DND-41 (cell line): ENCODE measurements at regions not wholly inside any gene's neighbourhood (a gene's known extent, or its start where the extent isn't known, plus 50 kb on each side); places are given as distances from the start of the nearest gene placed in this dataset.
A peak's percentile ranks its signal among the peaks of the same experiment; 100 is the strongest.

ENCODE experiments used
- ATAC-seq: fragments of 200-7000 bp; cut with Tn5 transposase; 3 replicates; pipeline ENCODE4 v1.9.1; 2021; ENCODE audit warnings: low read depth; ENCODE audit not compliant: insufficient read depth
- DNase-seq: peaks from one replicate; pipeline ENCODE4 v3.0.0-alpha.2; 2020
- H2AFZ ChIP-seq: 2 replicates; pipeline ENCODE4 v1.6.0; 2012; ENCODE audit warnings: low read depth, low read length
- H3K27ac ChIP-seq: 2 replicates; pipeline ENCODE4 v1.5.1; 2012; ENCODE audit warnings: low read length, inconsistent platforms
- H3K27me3 ChIP-seq: fragments of 200-600 bp; sonication (generic); 2 replicates; pipeline ENCODE4 v1.6.0; 2012; ENCODE audit warnings: low read length, mild to moderate bottlenecking, inconsistent platforms; ENCODE audit not compliant: insufficient read depth, poor library complexity
- H3K36me3 ChIP-seq: 2 replicates; pipeline ENCODE4 v1.5.1; 2012; ENCODE audit warnings: low read length, inconsistent platforms; ENCODE audit not compliant: insufficient read depth
- H3K4me1 ChIP-seq: 2 replicates; pipeline ENCODE4 v1.5.1; 2012; ENCODE audit warnings: mild to moderate bottlenecking, low read length; ENCODE audit not compliant: insufficient read depth
- H3K4me2 ChIP-seq: 2 replicates; pipeline ENCODE4 v1.6.0; 2012; ENCODE audit warnings: mild to moderate bottlenecking, moderate library complexity, low read length, inconsistent platforms; ENCODE audit not compliant: insufficient read depth
- H3K4me3 ChIP-seq, 2 experiments: fragments of 200-600 bp in 1 of 2; shearing (Covaris generic) in 1 of 2; 2 replicates each; pipeline ENCODE4 v1.5.1; 2012 to 2016; ENCODE audit warnings: inconsistent platforms in 2 of 2, low read length in 2 of 2, mild to moderate bottlenecking in 2 of 2, low read depth in 1 of 2, moderate library complexity in 1 of 2
- H3K79me2 ChIP-seq: 2 replicates; pipeline ENCODE4 v1.6.0; 2012; ENCODE audit warnings: low read length, inconsistent platforms; ENCODE audit not compliant: insufficient read depth
- H3K9ac ChIP-seq: 2 replicates; pipeline ENCODE4 v1.6.0; 2012; ENCODE audit warnings: low read depth, mild to moderate bottlenecking, inconsistent platforms, low read length, moderate library complexity
- H3K9me3 ChIP-seq: 2 replicates; pipeline ENCODE4 v1.5.1; 2012; ENCODE audit warnings: low read length, moderate library complexity, mild to moderate bottlenecking, inconsistent platforms; ENCODE audit not compliant: insufficient read depth, severe bottlenecking
- H4K20me1 ChIP-seq: 2 replicates; pipeline ENCODE4 v1.6.0; 2012; ENCODE audit warnings: low read length; ENCODE audit not compliant: insufficient read depth
- CTCF ChIP-seq: IDR thresholded peaks from 2 replicates; pipeline ENCODE4 v1.5.1; 2012; ENCODE audit warnings: borderline replicate concordance, low read length, moderate library complexity, mild to moderate bottlenecking; ENCODE audit not compliant: poor library complexity, severe bottlenecking; ENCODE audit errors: extremely low read depth
- EZH2 ChIP-seq: IDR thresholded peaks from 3 replicates; pipeline ENCODE4 v1.6.1; 2012; ENCODE audit warnings: borderline replicate concordance, low read depth, mild to moderate bottlenecking, moderate library complexity, low read length, inconsistent platforms; ENCODE audit not compliant: severe bottlenecking

GRCh38 chr1:174077749-174078490, 55.8 kb upstream of the RC3H1 start:
- Histone ChIP-seq H3K4me2 (no peak overlapping the region), H3K4me3 (no peak overlapping the region), H3K27ac (no peak overlapping the region), H4K20me1 (no peaks in the 10 kb centered on the region), H3K79me2 (no peaks in the 10 kb centered on the region), H3K4me1 (no peaks in the 10 kb centered on the region), H3K36me3 (no peaks in the 10 kb centered on the region), H3K9me3 (no peaks in the 10 kb centered on the region), H3K9ac (no peak overlapping the region), H3K27me3 (no peaks in the 10 kb centered on the region), H2AFZ (no peak overlapping the region)
- TF ChIP-seq CTCF (no peak), EZH2 (no peak)
- ATAC-seq (peak; percentile 42; the same call in 1 of the 3 replicates), DNase-seq (no peak)

GRCh38 chr1:174075245-174075692, 53.1 kb upstream of the RC3H1 start:
- Histone ChIP-seq H3K4me3 (no peak overlapping the region), H3K4me1 (no peaks in the 10 kb centered on the region), H4K20me1 (no peaks in the 10 kb centered on the region), H3K9me3 (no peaks in the 10 kb centered on the region), H3K36me3 (no peaks in the 10 kb centered on the region), H3K79me2 (no peaks in the 10 kb centered on the region), H3K27me3 (no peaks in the 10 kb centered on the region), H2AFZ (no peak overlapping the region), H3K27ac (no peak overlapping the region), H3K9ac (no peak overlapping the region), H3K4me2 (no peak overlapping the region)
- no peak for DNase-seq
- ATAC-seq = no peak
- TF ChIP-seq EZH2 (no peak), CTCF (no peak)

DNA sequence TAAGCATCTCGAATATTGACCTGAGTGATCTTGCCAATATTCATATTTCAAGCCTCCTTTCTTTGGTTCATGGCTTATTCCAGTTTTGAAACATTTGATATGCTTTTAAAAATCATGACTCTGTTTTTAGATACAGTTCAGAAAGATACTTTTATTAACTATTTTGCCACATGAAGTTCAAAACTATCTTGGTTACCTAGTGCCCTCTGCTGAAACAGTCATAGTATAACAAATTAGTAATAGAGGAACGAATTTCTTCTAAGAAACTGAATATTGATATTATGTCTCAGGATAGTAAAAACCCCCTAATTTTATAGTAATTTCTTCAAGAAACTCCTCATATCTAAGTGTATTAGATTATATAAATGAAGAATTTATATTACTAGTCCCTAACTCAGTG, 52.6 kb upstream of the RC3H1 start:
- H3K4me3 ChIP-seq = no peak overlapping the region
- H3K4me1 ChIP-seq = no peaks in the 10 kb centered on the region
- no peak overlapping the region for H3K9ac ChIP-seq
- no peak overlapping the region for H3K4me2 ChIP-seq
- ATAC-seq = no peak
- no peak for DNase-seq
- no peaks in the 10 kb centered on the region for H3K9me3 ChIP-seq
- no peaks in the 10 kb centered on the region for H3K27me3 ChIP-seq
- no peak overlapping the region for H2AFZ ChIP-seq
- no peaks in the 10 kb centered on the region for H4K20me1 ChIP-seq
- no peak overlapping the region for H3K27ac ChIP-seq
- H3K36me3 ChIP-seq = no peaks in the 10 kb centered on the region
- no peaks in the 10 kb centered on the region for H3K79me2 ChIP-seq
- TF ChIP-seq EZH2 (no peak), CTCF (peak; percentile 42)
